OCI-LY1 (cell line): ENCODE measurements at regions not wholly inside any gene's neighbourhood (a gene's known extent, or its start where the extent isn't known, plus 50 kb on each side); places are given as distances from the start of the nearest gene placed in this dataset.

Source experiments
- EZH2 ChIP-seq: fragments of 200-600 bp; sonication (generic), shearing (Covaris generic); IDR thresholded peaks from 2 replicates; pipeline ENCODE4 v1.8.0; 2017; ENCODE audit warnings: borderline replicate concordance, mixed run types, mild to moderate bottlenecking, antibody characterized with exemption, low read length, moderate library complexity, mixed read lengths
- TF ChIP-seq, protein P1 (sequence below): fragments of 200-600 bp; sonication (generic), shearing (Covaris generic); IDR thresholded peaks from 2 replicates; pipeline ENCODE4 v1.5.1; 2017; ENCODE audit warnings: mild to moderate bottlenecking, antibody characterized with exemption, low read length, moderate library complexity, mixed read lengths

DNA sequence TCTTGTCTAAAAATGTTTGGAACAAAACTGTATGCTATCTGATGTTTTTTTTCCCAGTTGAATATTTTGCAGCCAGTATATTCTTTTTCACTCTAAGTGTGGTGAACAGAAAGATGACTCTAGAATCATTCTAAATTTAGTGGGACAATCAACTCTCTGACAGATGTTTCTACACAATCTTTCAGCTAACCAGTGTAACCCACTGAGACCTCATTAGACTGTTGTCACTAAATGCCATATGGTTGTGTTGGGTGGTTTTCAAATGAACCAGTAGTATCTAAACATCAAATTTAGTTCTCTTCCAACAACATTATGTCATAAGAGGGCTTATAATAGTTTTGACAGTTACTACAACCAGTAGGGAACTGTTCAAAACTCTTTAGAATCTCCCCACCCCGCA lies 129.6 kb upstream of the PRLR start:
- TF ChIP-seq, protein P1, sequence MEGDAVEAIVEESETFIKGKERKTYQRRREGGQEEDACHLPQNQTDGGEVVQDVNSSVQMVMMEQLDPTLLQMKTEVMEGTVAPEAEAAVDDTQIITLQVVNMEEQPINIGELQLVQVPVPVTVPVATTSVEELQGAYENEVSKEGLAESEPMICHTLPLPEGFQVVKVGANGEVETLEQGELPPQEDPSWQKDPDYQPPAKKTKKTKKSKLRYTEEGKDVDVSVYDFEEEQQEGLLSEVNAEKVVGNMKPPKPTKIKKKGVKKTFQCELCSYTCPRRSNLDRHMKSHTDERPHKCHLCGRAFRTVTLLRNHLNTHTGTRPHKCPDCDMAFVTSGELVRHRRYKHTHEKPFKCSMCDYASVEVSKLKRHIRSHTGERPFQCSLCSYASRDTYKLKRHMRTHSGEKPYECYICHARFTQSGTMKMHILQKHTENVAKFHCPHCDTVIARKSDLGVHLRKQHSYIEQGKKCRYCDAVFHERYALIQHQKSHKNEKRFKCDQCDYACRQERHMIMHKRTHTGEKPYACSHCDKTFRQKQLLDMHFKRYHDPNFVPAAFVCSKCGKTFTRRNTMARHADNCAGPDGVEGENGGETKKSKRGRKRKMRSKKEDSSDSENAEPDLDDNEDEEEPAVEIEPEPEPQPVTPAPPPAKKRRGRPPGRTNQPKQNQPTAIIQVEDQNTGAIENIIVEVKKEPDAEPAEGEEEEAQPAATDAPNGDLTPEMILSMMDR: no peak
- TF ChIP-seq EZH2: no peak
